ENCODE measurements at regions not wholly inside any gene's neighbourhood (a gene's known extent, or its start where the extent isn't known, plus 50 kb on each side); places are given as distances from the start of the nearest gene placed in this dataset.

GRCh38 chr12:110995615-110996014, 75.2 kb upstream of the MYL2 start:
- DNase-seq, result no peak

- no peak for DNase-seq
Observed at GRCh38 chr12:110995016-110995415, 74.6 kb upstream of the MYL2 start.

- no peak for DNase-seq
Observed at GRCh38 chr12:110993434-110993833, 73.1 kb upstream of the MYL2 start.

GRCh38 chr12:110992909-110993308, 72.5 kb upstream of the MYL2 start:
- DNase-seq, result no peak

- no peak for DNase-seq
Observed at GRCh38 chr12:110983811-110984210, 63.4 kb upstream of the MYL2 start.

- no peak for DNase-seq
Observed at GRCh38 chr12:110972866-110973265, 52.5 kb upstream of the MYL2 start.

- no peak for DNase-seq
Observed at GRCh38 chr12:110971936-110972335, 51.6 kb upstream of the MYL2 start.

GRCh38 chr12:110971189-110971920, 51.0 kb upstream of the MYL2 start:
- DNase-seq, result no peak
